A549 (cell line): ENCODE measurements at regions not wholly inside any gene's neighbourhood (a gene's known extent, or its start where the extent isn't known, plus 50 kb on each side); places are given as distances from the start of the nearest gene placed in this dataset.

Experiments
- ATAC-seq, 2 experiments: fragments of 200-7000 bp in 1 of 2; fragments of >200 bp in 1 of 2; cut with Nextera tagmentation in 1 of 2; cut with Tn5 transposase in 1 of 2; 3 replicates each; pipeline versions ENCODE4 v1.8.0 to v1.9.1; 2018 to 2020; ENCODE audit warnings: mild to moderate bottlenecking in 1 of 2, moderate library complexity in 1 of 2
- CTCF ChIA-PET: fragments of 300-600 bp; sonication (Branson Sonifier 250); formaldehyde crosslinking; extraction: SDS; loops from one replicate; lab custom pipeline; 2021; ENCODE audit warnings: antibody characterized with exemption, inconsistent platforms; lab: Yijun Ruan, JAX
- POLR2A ChIA-PET: fragments of 350-600 bp; formaldehyde crosslinking; extraction: SDS; loops from one replicate; lab custom pipeline; 2021; ENCODE audit warnings: antibody characterized with exemption, inconsistent platforms; lab: Yijun Ruan, JAX
- DNase-seq, 2 experiments: peaks; one replicate each; pipeline versions ENCODE4 v3.0.0 to v3.0.0-alpha.2; 2011 to 2016; ENCODE audit warnings: low read depth in 1 of 2, low spot score in 1 of 2
- FAIRE-seq: peaks from 2 replicates; lab custom pipeline; 2011; peaks lifted over from hg19 to GRCh38; lab: Jason Lieb, UNC
- H3K27ac ChIP-seq, 2 experiments: fragments of >200 bp; sonication (Bioruptor Twin); formaldehyde crosslinking; 3 replicates each; pipeline ENCODE4 v1.5.1; 2016 to 2017
- H3K4me1 ChIP-seq: fragments of >200 bp; sonication (Bioruptor Twin); formaldehyde crosslinking; 3 replicates; pipeline ENCODE4 v1.6.1; 2016
- H3K4me2 ChIP-seq: fragments of >200 bp; sonication (Bioruptor Twin); formaldehyde crosslinking; 3 replicates; pipeline ENCODE4 v1.6.1; 2016
- H3K4me3 ChIP-seq: fragments of >200 bp; sonication (Bioruptor Twin); formaldehyde crosslinking; 3 replicates; pipeline ENCODE4 v1.5.1; 2016
- H3K9me3 ChIP-seq: fragments of >200 bp; sonication (Bioruptor Twin); formaldehyde crosslinking; 3 replicates; pipeline ENCODE4 v1.6.1; 2016
- BCL3 ChIP-seq: fragments of >200 bp; sonication (Bioruptor Twin); formaldehyde crosslinking; IDR thresholded peaks from 3 replicates; pipeline ENCODE4 v1.6.1; 2016
- BHLHE40 ChIP-seq: IDR thresholded peaks from 2 replicates; pipeline ENCODE4 v1.6.1; 2012; ENCODE audit warnings: low read depth, low read length, inconsistent platforms
- CHD4 ChIP-seq: fragments of 200-600 bp; sonication (generic); IDR thresholded peaks from 2 replicates; pipeline ENCODE4 v1.6.1; 2016; ENCODE audit warnings: antibody characterized with exemption, mild to moderate bottlenecking, borderline replicate concordance
- E2F6 ChIP-seq: IDR thresholded peaks from 2 replicates; pipeline ENCODE4 v1.6.1; 2012; ENCODE audit warnings: low read depth, borderline replicate concordance
- EHMT2 ChIP-seq: fragments of 200-600 bp; sonication (generic); IDR thresholded peaks from 2 replicates; pipeline ENCODE4 v1.6.1; 2016; ENCODE audit warnings: antibody characterized with exemption, low read depth, mild to moderate bottlenecking, moderate library complexity
- ELK1 ChIP-seq: fragments of 150-350 bp; IDR thresholded peaks from 2 replicates; pipeline ENCODE4 v1.6.1; 2014; ENCODE audit warnings: low read depth, mild to moderate bottlenecking, low read length
- EP300 ChIP-seq, 2 experiments: fragments of >200 bp; sonication (Bioruptor Twin); formaldehyde crosslinking; IDR thresholded peaks; 2 replicates in 1 of 2; 3 replicates in 1 of 2; pipeline ENCODE4 v1.6.1; 2016 to 2017
- ESRRA ChIP-seq: fragments of 150-350 bp; IDR thresholded peaks from 2 replicates; pipeline ENCODE4 v1.6.1; 2014; ENCODE audit warnings: mild to moderate bottlenecking, low read length, borderline replicate concordance
- FOSB ChIP-seq: fragments of 250-450 bp; sonication (Bioruptor Pico); IDR thresholded peaks from 2 replicates; pipeline ENCODE4 v1.5.0; 2020; ENCODE audit warnings: mild to moderate bottlenecking, moderate library complexity
- FOSL2 ChIP-seq, 2 experiments: fragments of 450-650 bp in 1 of 2; fragments of >200 bp in 1 of 2; sonication (Bioruptor Twin) in 1 of 2; formaldehyde crosslinking; IDR thresholded peaks; 2 replicates each; pipeline versions ENCODE4 v1.5.0 to v1.6.1; 2016 to 2020; ENCODE audit warnings: mild to moderate bottlenecking in 1 of 2, moderate library complexity in 1 of 2
- FOXS1 ChIP-seq: fragments of 250-450 bp; sonication (Bioruptor Pico); IDR thresholded peaks from 2 replicates; pipeline ENCODE4 v1.5.0; 2020; ENCODE audit warnings: mild to moderate bottlenecking, moderate library complexity
- HDAC2 ChIP-seq: fragments of 200-600 bp; sonication (generic); IDR thresholded peaks from 2 replicates; pipeline ENCODE4 v1.6.1; 2016
- HES2 ChIP-seq: fragments of >200 bp; sonication (Bioruptor Twin); formaldehyde crosslinking; IDR thresholded peaks from 2 replicates; pipeline ENCODE4 v1.6.1; 2016
- HOXA7 ChIP-seq: fragments of 250-450 bp; sonication (Bioruptor Pico); IDR thresholded peaks from 2 replicates; pipeline ENCODE4 v1.5.0; 2020; ENCODE audit warnings: mild to moderate bottlenecking, moderate library complexity
- JUNB ChIP-seq: fragments of >200 bp; sonication (Bioruptor Twin); formaldehyde crosslinking; IDR thresholded peaks from 2 replicates; pipeline ENCODE4 v1.6.1; 2016
- KDM1A ChIP-seq: fragments of 200-600 bp; sonication (generic); IDR thresholded peaks from 2 replicates; pipeline ENCODE4 v1.6.1; 2016; ENCODE audit warnings: low read depth, mild to moderate bottlenecking
- KDM5A ChIP-seq: fragments of 200-600 bp; sonication (generic); IDR thresholded peaks from 2 replicates; pipeline ENCODE4 v1.6.1; 2016; ENCODE audit warnings: antibody characterized with exemption, mild to moderate bottlenecking
- NR3C1 ChIP-seq: fragments of >200 bp; sonication (Bioruptor Twin); formaldehyde crosslinking; IDR thresholded peaks from 3 replicates; pipeline ENCODE4 v1.6.1; 2017
- PBX3 ChIP-seq: IDR thresholded peaks from 2 replicates; pipeline ENCODE4 v1.6.1; 2012
- RFX5 ChIP-seq: fragments of 450-650 bp; IDR thresholded peaks from 2 replicates; pipeline ENCODE4 v1.7.1; 2014; ENCODE audit warnings: antibody characterized with exemption, mild to moderate bottlenecking, moderate library complexity
- RNF2 ChIP-seq: fragments of 200-600 bp; sonication (generic); IDR thresholded peaks from 2 replicates; pipeline ENCODE4 v1.6.1; 2016; ENCODE audit warnings: low read depth, mild to moderate bottlenecking, antibody characterized with exemption, moderate library complexity, borderline replicate concordance
- SMC3 ChIP-seq: fragments of >200 bp; sonication (Bioruptor Twin); formaldehyde crosslinking; IDR thresholded peaks from 3 replicates; pipeline ENCODE4 v1.6.1; 2018; ENCODE audit warnings: inconsistent platforms
- ZC3H11A ChIP-seq: fragments of 450-650 bp; IDR thresholded peaks from 2 replicates; pipeline ENCODE4 v1.6.1; 2014; ENCODE audit warnings: antibody characterized with exemption, mild to moderate bottlenecking
- ZFP36 ChIP-seq: fragments of 450-650 bp; IDR thresholded peaks from 2 replicates; pipeline ENCODE4 v1.6.1; 2014; ENCODE audit warnings: borderline replicate concordance; ENCODE audit not compliant: partially characterized antibody
- ZNF302 ChIP-seq: fragments of 250-450 bp; sonication (Bioruptor Pico); IDR thresholded peaks from 2 replicates; pipeline ENCODE4 v1.9.0; 2021; ENCODE audit warnings: inconsistent platforms, mild to moderate bottlenecking, moderate library complexity
- WGBS: methylation state at CpG from one replicate; pipeline ENCODE4 v1.1.6; 2017; ENCODE audit errors: missing lambda C conversion rate; 5-methylcytosine and 5-hydroxymethylcytosine counted together

- TF ChIP-seq PBX3 (no peak), HDAC2 (no peak), HES2 (no peak), FOXS1 (CRISPR knock-in tag) (no peak), BCL3 (no peak), FOSL2 (IDR thresholded peaks at IDR 0.05) (no peak), FOSL2 (CRISPR knock-in tag; IDR thresholded peaks at IDR 0.05) (no peak)
- TF ChIP-seq, all 56 proteins: peak for 0
These were observed 274.1 kb upstream of the DAAM1 start (continued) for GRCh38 chr14:58914279-58914855.

- H3K4me2 ChIP-seq: no peak overlapping the region
- no peaks in the 10 kb centered on the region for H3K9me3 ChIP-seq
- no peaks in the 10 kb centered on the region; the same call in 2 of the 3 replicates for H3K4me1 ChIP-seq
- CTCF ChIA-PET: no interaction called here
- no peak for TF ChIP-seq ZFP36
- TF ChIP-seq CHD4: no peak
- TF ChIP-seq ESRRA: no peak
- no peak for TF ChIP-seq PBX3
- no peak for TF ChIP-seq ZC3H11A
- TF ChIP-seq RFX5: no peak
- no peak for TF ChIP-seq HES2
- TF ChIP-seq KDM1A: no peak
- WGBS: 15% methylated on average over 2 of the region's 2 CpGs
- FAIRE-seq: no peak
- H3K4me3 ChIP-seq: no peak overlapping the region
- DNase-seq: no peak
- no peak overlapping the region for H3K27ac ChIP-seq
- POLR2A ChIA-PET: no interaction called here
- no peak for ATAC-seq
These were observed 272.8 kb upstream of the DAAM1 start for GRCh38 chr14:58915646-58916045.

- no peak overlapping the region for H3K27ac ChIP-seq
- ATAC-seq: peak; percentile 56 to 69; a peak in 4 of 6 replicates
- no peak for FAIRE-seq
- no peaks in the 10 kb centered on the region for H3K9me3 ChIP-seq
- no peak overlapping the region for H3K4me3 ChIP-seq
- peak in 1 of 2 experiments; percentile 10 for DNase-seq
- CTCF ChIA-PET: interaction anchor here (0.9 to 1.5 kb wide), 2 partner anchors 38 to 96 kb away, joined by 3 to 4 read pairs; no protein-coding TSS in a partner anchor
- no peaks in the 10 kb centered on the region; the same call in 2 of the 3 replicates for H3K4me1 ChIP-seq
- no peak overlapping the region for H3K4me2 ChIP-seq
- POLR2A ChIA-PET: no interaction called here
- WGBS: 41% methylated on average over 6 of the region's 6 CpGs
- TF ChIP-seq ELK1: no peak
- TF ChIP-seq SMC3: no peak
- no peak for TF ChIP-seq RNF2
- TF ChIP-seq HES2: no peak
- TF ChIP-seq KDM5A: no peak
- no peak for TF ChIP-seq NR3C1
- TF ChIP-seq EHMT2: no peak
- TF ChIP-seq JUNB: no peak
- TF ChIP-seq FOSB (CRISPR knock-in tag): no peak
- no peak for TF ChIP-seq BHLHE40
- no peak for TF ChIP-seq ZNF302 (CRISPR knock-in tag)
- TF ChIP-seq EP300 (IDR thresholded peaks at IDR 0.05): no peak
- no peak for TF ChIP-seq HOXA7
- TF ChIP-seq ZC3H11A: no peak
- TF ChIP-seq KDM1A: no peak
- no peak for TF ChIP-seq E2F6
These were observed 270.3 kb upstream of the DAAM1 start for GRCh38 chr14:58918066-58918738.
